Heart left ventricle (tissue), 16 donors: ENCODE measurements at regions not wholly inside any gene's neighbourhood (a gene's known extent, or its start where the extent isn't known, plus 50 kb on each side); places are given as distances from the start of the nearest gene placed in this dataset.

ENCODE experiments used
- ATAC-seq, 4 donors: fragments of 200-7000 bp; cut with Tn5 transposase; one replicate each; pipeline ENCODE4 v1.9.1; 2020 to 2022; ENCODE audit warnings: moderate library complexity in 4 of 4, mild to moderate bottlenecking in 3 of 4, moderate number of reproducible peaks in 1 of 4
- DNase-seq, 5 donors: peaks; one replicate each; pipeline ENCODE4 v3.0.0-alpha.2; 2020
- H3K27ac ChIP-seq, 12 donors: fragments of 200-600 bp; sonication (generic) in 4 of 12; one replicate each; pipeline versions ENCODE4 v1.5.0 to v1.8.0; 2016 to 2022; ENCODE audit warnings: mild to moderate bottlenecking in 2 of 12
- H3K27me3 ChIP-seq, 9 donors: fragments of 200-600 bp; sonication (generic) in 2 of 9; one replicate each; pipeline versions ENCODE4 v1.5.1 to v1.8.0; 2016 to 2022; ENCODE audit warnings: mild to moderate bottlenecking in 3 of 9
- H3K36me3 ChIP-seq, 9 donors: fragments of 200-600 bp; sonication (generic) in 2 of 9; one replicate each; pipeline versions ENCODE4 v1.5.0 to v1.8.0; 2018 to 2022; ENCODE audit warnings: mild to moderate bottlenecking in 2 of 9
- H3K4me1 ChIP-seq, 12 donors: fragments of 200-600 bp; sonication (generic) in 4 of 12; one replicate each; pipeline versions ENCODE4 v1.5.0 to v1.8.0; 2016 to 2022; ENCODE audit warnings: mild to moderate bottlenecking in 3 of 12
- H3K4me3 ChIP-seq, 12 donors: fragments of 200-600 bp; sonication (generic) in 4 of 12; one replicate each; pipeline versions ENCODE4 v1.5.0 to v1.8.0; 2017 to 2022; ENCODE audit warnings: mild to moderate bottlenecking in 9 of 12, moderate library complexity in 4 of 12
- H3K9me3 ChIP-seq, 12 donors: fragments of 200-600 bp; sonication (generic) in 4 of 12; one replicate each; pipeline versions ENCODE4 v1.5.0 to v1.8.0; 2016 to 2022; ENCODE audit warnings: mild to moderate bottlenecking in 1 of 12
- POLR2A ChIP-seq, 2 donors: fragments of 450-650 bp; IDR thresholded peaks; one replicate each; pipeline ENCODE4 v1.6.1; 2017; ENCODE audit warnings: antibody characterized with exemption in 2 of 2, mild to moderate bottlenecking in 2 of 2, moderate library complexity in 2 of 2
- WGBS, 4 donors: extraction: QIAGEN DNeasy Blood & Tissue Kit in 2 of 4; methylation state at CpG; one replicate each; pipeline versions ENCODE4 v1.1.5 to v1.1.7; 2013 to 2018; 5-methylcytosine and 5-hydroxymethylcytosine counted together
- intact Hi-C, 10 donors: fragments of 100-400 bp; cut with DNase I; formaldehyde crosslinking; loops; one replicate each; pipeline versions ENCODE4 v1.11.1 to v1.14.2; 2022
- TF ChIP-seq, protein P1 (sequence below), 12 donors: fragments of 200-600 bp; sonication (generic) in 4 of 12; IDR thresholded peaks; one replicate each; pipeline versions ENCODE4 v1.5.0 to v1.8.0; 2018 to 2022; ENCODE audit warnings: antibody characterized with exemption in 12 of 12, mild to moderate bottlenecking in 5 of 12
- donor health status: ischemic (EF 13 %, LVEDD 7.1; RV severe dilation, severe dysfunction).
- donor health status: healthy with polysubstance abuse.
- donor health status: DM: no; HTN: yes; CAD: no.
- donor health status: DM: no; HTN: no; CAD: no.
- donor health status: ischemic (EF 25% LVEDD 6.9; RV normal size, moderate dysfunction).
- donor health status: ischemic (EF 25% LVEDD 5.7; RV mildly dilated, moderate dysfunction).
- donor health status: healthy.
- donor health status: DM: yes; HTN: yes; CAD: no.
- donor health status: ischemic (EF 35%, LVEDD 5.7; RV mildly dilated, moderate dysfunction).
- donor health status: nonischemic (EF 11% LVEDD 7.7; RV severe dilation, severe dysfunction).
- donor health status: DM: yes; HTN: yes; CAD: no.
- donor health status: PGD.
- donor health status: ischemic (EF 29% LVEDD 5.4; RV normal size, mild dysfunction).
- donor health status: nonischemic (EF 23%, LVEDD 6.1; RV moderate dilation, normal function).

DNA sequence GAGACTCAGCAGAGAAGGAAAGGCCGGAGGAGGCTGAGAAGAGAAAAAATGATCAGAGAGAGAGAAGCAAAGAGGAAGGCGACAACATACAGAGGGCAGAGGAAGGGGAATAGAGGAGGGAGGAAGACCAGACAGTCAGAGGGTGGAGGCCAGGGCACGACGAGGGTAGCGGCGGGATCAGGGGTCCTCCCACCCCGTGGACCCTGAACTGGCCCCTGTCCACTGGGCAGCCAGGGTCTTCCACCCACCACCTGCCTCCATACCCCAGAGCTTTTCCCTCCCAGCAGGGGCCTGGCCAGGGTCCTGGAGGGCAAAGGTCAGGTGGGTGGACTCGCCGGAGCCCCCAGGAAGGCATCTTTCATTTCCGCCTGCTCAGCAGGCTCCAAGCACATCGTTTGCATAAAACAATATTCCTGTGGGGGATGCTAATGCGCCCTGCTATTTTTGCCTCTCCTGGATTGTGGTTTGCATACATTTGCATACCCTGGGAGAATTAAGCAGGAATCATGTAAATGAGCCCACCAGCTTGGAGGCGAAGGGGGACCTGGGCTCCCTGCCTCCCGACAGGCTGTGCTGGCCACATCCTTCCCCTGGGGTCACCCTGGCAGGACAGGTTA, 394.1 kb downstream of the MN1 start:
- H3K27ac ChIP-seq, result no peak overlapping the region
- WGBS, 4 donors, result 64 to 72% (median 71%) methylated on average over 12 to 14 of the region's 14 CpGs
- intact Hi-C loops, result loop anchor here in 9 of 10 donors (2.0 to 10.0 kb wide), 7 partner anchors 307 to 653 kb away; partner anchors contain the start of gene MN1 (in 3 of the 9)

DNA sequence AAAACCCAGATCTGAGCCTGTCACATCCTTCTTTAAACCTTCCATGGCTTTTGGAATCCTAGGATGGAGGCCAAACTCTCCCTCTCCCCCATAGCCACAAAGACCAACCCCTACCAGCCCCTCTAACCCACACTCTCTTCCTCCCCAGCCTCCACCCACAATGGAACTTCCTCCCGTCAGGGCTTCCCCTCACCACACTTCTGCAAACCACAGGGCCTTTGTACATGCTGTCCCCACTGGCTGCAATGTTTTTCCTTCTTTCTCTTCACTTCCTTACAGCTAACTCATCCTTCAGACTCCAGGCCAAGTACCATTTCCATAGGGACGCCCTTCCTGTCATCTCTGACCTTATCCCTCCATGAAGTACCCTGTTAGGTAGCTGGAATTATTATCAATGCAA, 393.5 kb downstream of the MN1 start:
- H3K36me3 ChIP-seq, result no peaks in the 10 kb centered on the region
- TF ChIP-seq, protein P1, sequence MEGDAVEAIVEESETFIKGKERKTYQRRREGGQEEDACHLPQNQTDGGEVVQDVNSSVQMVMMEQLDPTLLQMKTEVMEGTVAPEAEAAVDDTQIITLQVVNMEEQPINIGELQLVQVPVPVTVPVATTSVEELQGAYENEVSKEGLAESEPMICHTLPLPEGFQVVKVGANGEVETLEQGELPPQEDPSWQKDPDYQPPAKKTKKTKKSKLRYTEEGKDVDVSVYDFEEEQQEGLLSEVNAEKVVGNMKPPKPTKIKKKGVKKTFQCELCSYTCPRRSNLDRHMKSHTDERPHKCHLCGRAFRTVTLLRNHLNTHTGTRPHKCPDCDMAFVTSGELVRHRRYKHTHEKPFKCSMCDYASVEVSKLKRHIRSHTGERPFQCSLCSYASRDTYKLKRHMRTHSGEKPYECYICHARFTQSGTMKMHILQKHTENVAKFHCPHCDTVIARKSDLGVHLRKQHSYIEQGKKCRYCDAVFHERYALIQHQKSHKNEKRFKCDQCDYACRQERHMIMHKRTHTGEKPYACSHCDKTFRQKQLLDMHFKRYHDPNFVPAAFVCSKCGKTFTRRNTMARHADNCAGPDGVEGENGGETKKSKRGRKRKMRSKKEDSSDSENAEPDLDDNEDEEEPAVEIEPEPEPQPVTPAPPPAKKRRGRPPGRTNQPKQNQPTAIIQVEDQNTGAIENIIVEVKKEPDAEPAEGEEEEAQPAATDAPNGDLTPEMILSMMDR (IDR thresholded peaks at IDR 0.05), result no peak
- TF ChIP-seq POLR2A (IDR thresholded peaks at IDR 0.05), result no peak
- H3K27me3 ChIP-seq, result peaks cover 0 to 22% (median 5%) of the 10 kb centered on the region in 9 donors
- H3K9me3 ChIP-seq, result peaks cover 0 to 2% (median 0%) of the 10 kb centered on the region in 12 donors
- DNase-seq, result no peak
- 82 to 95% (median 90%) methylated on average over 2 of the region's 2 CpGs for WGBS, 4 donors
- no peak overlapping the region for H3K27ac ChIP-seq
- intact Hi-C loops, result loop anchor here in 6 of 10 donors (5.0 to 10.0 kb wide), 5 partner anchors 307 to 653 kb away; partner anchors contain the start of gene MN1 (in 3 of the 6)
- H3K4me1 ChIP-seq, result peaks cover 0 to 9% (median 0%) of the 10 kb centered on the region in 12 donors
- no peak overlapping the region for H3K4me3 ChIP-seq
- ATAC-seq, result no peak

More for the DNA sequence above, 394.1 kb downstream of the MN1 start:
- DNase-seq, result no peak
- Histone ChIP-seq H3K27me3 (peaks cover 0 to 16% (median 5%) of the 10 kb centered on the region in 9 donors), H3K36me3 (no peaks in the 10 kb centered on the region), H3K4me1 (peaks cover 0 to 9% (median 0%) of the 10 kb centered on the region in 12 donors), H3K9me3 (peaks cover 0 to 7% (median 0%) of the 10 kb centered on the region in 12 donors), H3K4me3 (no peak overlapping the region)
- no peak for ATAC-seq
- TF ChIP-seq, protein P1 (IDR thresholded peaks at IDR 0.05), result no peak
- no peak for TF ChIP-seq POLR2A (IDR thresholded peaks at IDR 0.05)

DNA sequence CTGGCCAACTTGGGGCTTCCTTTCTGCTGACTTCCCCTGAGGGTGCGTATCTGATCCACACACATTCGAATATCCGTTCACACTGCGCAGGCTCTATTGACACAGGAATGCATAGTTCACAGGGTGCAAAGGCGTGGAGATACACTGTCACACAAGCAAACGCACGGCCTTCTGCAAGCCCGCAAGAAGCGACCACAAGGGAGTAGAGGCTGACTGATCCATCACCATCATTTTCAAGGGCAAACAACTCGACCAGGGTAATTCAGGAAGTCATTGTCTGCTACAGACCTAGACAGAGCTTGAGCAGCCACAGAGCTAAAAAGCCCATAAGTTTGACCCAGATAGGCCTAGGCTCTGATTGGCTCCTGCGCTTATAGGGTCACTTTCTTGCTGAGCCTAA, 392.3 kb downstream of the MN1 start:
- Histone ChIP-seq H3K27me3 (peaks cover 0 to 33% (median 5%) of the 10 kb centered on the region in 9 donors), H3K4me1 (peaks cover 0 to 9% (median 0%) of the 10 kb centered on the region in 12 donors), H3K9me3 (no peaks in the 10 kb centered on the region), H3K4me3 (no peak overlapping the region), H3K36me3 (no peaks in the 10 kb centered on the region), H3K27ac (no peak overlapping the region)
- no peak for DNase-seq
- peak in 1 of 4 donors; percentile 9 for ATAC-seq
- intact Hi-C loops, result loop anchor here in 6 of 10 donors (5.0 to 10.0 kb wide), 5 partner anchors 306 to 654 kb away; partner anchors contain the start of gene MN1 (in 3 of the 6)
- no peak for TF ChIP-seq POLR2A (IDR thresholded peaks at IDR 0.05)
- TF ChIP-seq, protein P1 (IDR thresholded peaks at IDR 0.05), result no peak
- 72 to 85% (median 78%) methylated on average over 11 of the region's 11 CpGs for WGBS, 4 donors

DNA sequence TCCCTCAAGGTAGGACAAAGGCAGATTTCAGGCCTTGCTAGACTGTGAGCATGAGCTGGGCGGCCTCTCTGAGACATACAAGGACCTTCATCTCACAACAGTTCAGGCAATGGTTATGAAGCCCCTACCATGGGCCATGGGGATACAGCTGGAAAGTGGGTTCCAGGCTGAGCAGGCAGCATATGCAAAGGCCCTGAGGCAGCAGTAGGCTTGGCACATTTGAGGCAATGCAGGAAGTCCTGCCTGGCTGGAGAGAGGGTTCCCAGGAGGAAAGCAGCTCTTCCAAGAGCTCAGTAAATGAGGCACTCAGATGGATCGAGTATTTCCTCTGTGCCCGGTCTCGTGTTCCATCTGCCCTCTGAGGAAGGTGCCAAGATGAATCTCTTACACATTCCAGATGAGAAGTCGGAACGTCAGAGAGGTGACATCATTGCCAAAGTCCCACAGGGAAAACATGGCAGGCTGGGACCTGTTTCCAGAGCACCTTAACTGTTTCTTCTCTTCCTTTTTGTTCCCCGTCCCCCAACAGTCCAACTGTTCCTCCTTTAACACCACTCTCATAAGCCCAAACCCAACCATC, 388.6 kb downstream of the MN1 start:
- H3K9me3 ChIP-seq, result no peaks in the 10 kb centered on the region
- intact Hi-C loops, result no loop called here
- no peak for DNase-seq
- no peaks in the 10 kb centered on the region for H3K36me3 ChIP-seq
- H3K27ac ChIP-seq, result no peak overlapping the region
- 69 to 75% (median 72%) methylated on average over 6 to 7 of the region's 7 CpGs for WGBS, 4 donors
- TF ChIP-seq POLR2A (IDR thresholded peaks at IDR 0.05), result no peak
- TF ChIP-seq, protein P1 (IDR thresholded peaks at IDR 0.05), result no peak
- H3K27me3 ChIP-seq, result peaks cover 0 to 38% (median 7%) of the 10 kb centered on the region in 9 donors
- H3K4me1 ChIP-seq, result peaks cover 0 to 6% (median 0%) of the 10 kb centered on the region in 12 donors
- ATAC-seq, result no peak
- H3K4me3 ChIP-seq, result no peak overlapping the region
